ENCODE measurements at regions not wholly inside any gene's neighbourhood (a gene's known extent, or its start where the extent isn't known, plus 50 kb on each side); places are given as distances from the start of the nearest gene placed in this dataset.
"Not testable (repeated sequence)": the region's sequence is repeated elsewhere in the genome, so short reads cannot be mapped to it uniquely, and the experiment has no call there.

DNA sequence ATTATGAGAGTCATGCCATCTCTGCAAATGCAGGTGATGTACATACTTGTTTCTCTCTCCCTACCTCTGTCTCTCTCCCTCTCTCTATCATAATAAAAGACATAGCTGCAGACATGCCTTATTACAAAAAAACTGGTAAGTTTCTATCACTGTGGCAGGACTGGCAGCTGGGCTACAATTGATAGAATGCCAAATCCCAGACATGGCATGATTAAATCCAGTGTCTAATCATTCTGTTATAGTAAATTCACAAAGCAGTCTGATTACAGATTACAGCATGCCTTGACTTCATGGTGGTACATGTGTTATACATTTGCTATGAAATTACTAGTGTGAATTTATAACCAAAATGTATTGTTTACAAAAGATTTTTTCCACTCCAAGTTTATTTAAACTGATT is 854.7 kb downstream of the TMTC2 start:
- no peak overlapping the region for H3K4me3 Mint-ChIP-seq
- H3K9me3 Mint-ChIP-seq (ENCODE audit: insufficient read depth), result peaks cover under 1% of the 10 kb centered on the region
- H3K27ac Mint-ChIP-seq, result no peak overlapping the region
- POLR2A ChIA-PET, result no interaction called here
- no peaks in the 10 kb centered on the region for H3K27me3 Mint-ChIP-seq (ENCODE audit: low read depth)
- no peaks in the 10 kb centered on the region for H3K36me3 Mint-ChIP-seq (ENCODE audit: low read depth)
- CTCF ChIA-PET, result no interaction called here
- ATAC-seq, result no peak
- H3K4me1 Mint-ChIP-seq (ENCODE audit: low read depth), result no peaks in the 10 kb centered on the region
- DNase-seq, result no peak

DNA sequence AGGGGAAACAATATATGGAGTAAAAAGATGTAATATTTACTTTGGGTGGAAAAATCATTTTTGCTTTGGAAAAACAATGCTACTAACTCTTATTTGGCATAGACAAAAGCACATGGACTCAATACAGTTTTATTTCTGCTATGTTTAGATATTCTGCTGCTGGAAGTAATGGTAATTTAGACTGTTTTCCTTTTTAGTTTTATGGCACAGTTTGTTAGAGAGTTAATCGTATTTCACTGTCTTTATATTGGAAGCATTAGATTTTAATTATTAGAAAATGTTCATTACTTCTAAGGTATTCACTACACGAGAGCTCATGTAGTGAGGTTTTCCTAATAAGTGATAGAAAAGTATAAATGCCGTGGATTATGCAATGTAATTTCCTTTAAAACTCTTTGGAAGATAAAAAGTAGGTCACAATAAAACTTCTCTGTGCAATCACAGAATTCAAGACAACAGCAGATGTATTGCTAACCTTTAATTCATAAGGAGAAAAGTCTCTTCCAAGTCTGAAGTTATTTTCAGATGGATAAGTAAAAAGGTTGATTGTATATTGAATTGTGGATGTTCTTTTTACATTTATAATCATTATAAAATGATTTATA is 851.8 kb downstream of the TMTC2 start:
- Mint-ChIP-seq H3K9me3 (ENCODE audit: insufficient read depth) (peaks cover 4% of the 10 kb centered on the region), H3K4me1 (ENCODE audit: low read depth) (no peaks in the 10 kb centered on the region), H3K27me3 (ENCODE audit: low read depth) (no peaks in the 10 kb centered on the region), H3K27ac (no peak overlapping the region), H3K36me3 (ENCODE audit: low read depth) (no peaks in the 10 kb centered on the region), H3K4me3 (no peak overlapping the region)
- CTCF ChIA-PET, result no interaction called here
- no peak for DNase-seq
- POLR2A ChIA-PET, result no interaction called here
- no peak for ATAC-seq

- no peaks in the 10 kb centered on the region for H3K36me3 Mint-ChIP-seq (ENCODE audit: low read depth)
- H3K27me3 Mint-ChIP-seq (ENCODE audit: low read depth), result no peaks in the 10 kb centered on the region
- H3K27ac Mint-ChIP-seq, result no peak overlapping the region
- DNase-seq, result no peak
- POLR2A ChIA-PET, result no interaction called here
- CTCF ChIA-PET, result no interaction called here
- no peak for ATAC-seq
- H3K4me1 Mint-ChIP-seq (ENCODE audit: low read depth), result no peaks in the 10 kb centered on the region
- H3K4me3 Mint-ChIP-seq, result no peak overlapping the region
- peaks cover 4% of the 10 kb centered on the region for H3K9me3 Mint-ChIP-seq (ENCODE audit: insufficient read depth)
Observed at GRCh38 chr12:83537428-83538053, 850.8 kb downstream of the TMTC2 start.

DNA sequence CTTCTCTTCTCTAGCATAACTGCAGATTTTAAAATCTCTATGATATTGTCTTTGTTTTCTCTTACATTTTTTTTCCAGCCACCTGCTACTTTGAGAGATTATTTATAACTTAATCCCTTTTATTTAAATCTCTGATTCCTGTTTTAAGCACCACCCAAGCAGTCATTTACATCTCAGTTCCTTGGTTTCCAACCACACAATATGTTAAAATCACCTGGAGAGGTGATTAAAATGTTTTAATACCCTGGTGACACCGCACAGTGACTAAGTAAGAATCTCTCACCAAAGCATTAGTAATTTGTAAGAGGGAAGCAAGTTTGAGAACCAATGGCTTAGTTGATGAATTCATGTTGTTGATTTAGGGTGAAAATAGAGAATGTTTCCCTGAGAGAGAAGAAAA is 849.8 kb downstream of the TMTC2 start:
- Mint-ChIP-seq H3K4me1 (ENCODE audit: low read depth) (no peaks in the 10 kb centered on the region), H3K9me3 (ENCODE audit: insufficient read depth) (peaks cover 4% of the 10 kb centered on the region), H3K36me3 (ENCODE audit: low read depth) (no peaks in the 10 kb centered on the region), H3K27ac (no peak overlapping the region), H3K27me3 (ENCODE audit: low read depth) (no peaks in the 10 kb centered on the region), H3K4me3 (no peak overlapping the region)
- ChIA-PET CTCF (no interaction called here), POLR2A (no interaction called here)
- ATAC-seq (no peak), DNase-seq (no peak)

- no peak for ATAC-seq
- ChIA-PET CTCF (no interaction called here), POLR2A (no interaction called here)
- DNase-seq, result no peak
- Mint-ChIP-seq H3K4me3 (no peak overlapping the region), H3K4me1 (ENCODE audit: low read depth) (no peaks in the 10 kb centered on the region), H3K9me3 (ENCODE audit: insufficient read depth) (no peaks in the 10 kb centered on the region), H3K27ac (no peak overlapping the region), H3K27me3 (ENCODE audit: low read depth) (no peaks in the 10 kb centered on the region), H3K36me3 (ENCODE audit: low read depth) (no peaks in the 10 kb centered on the region)
Observed at GRCh38 chr12:83528571-83528970, 841.9 kb downstream of the TMTC2 start.

- no peaks in the 10 kb centered on the region for H3K9me3 Mint-ChIP-seq (ENCODE audit: insufficient read depth)
- H3K4me3 Mint-ChIP-seq, result no peak overlapping the region
- no peaks in the 10 kb centered on the region for H3K4me1 Mint-ChIP-seq (ENCODE audit: low read depth)
- H3K27ac Mint-ChIP-seq, result no peak overlapping the region
- ChIA-PET POLR2A (no interaction called here), CTCF (no interaction called here)
- no peaks in the 10 kb centered on the region for H3K27me3 Mint-ChIP-seq (ENCODE audit: low read depth)
- H3K36me3 Mint-ChIP-seq (ENCODE audit: low read depth), result no peaks in the 10 kb centered on the region
- DNase-seq (no peak), ATAC-seq (no peak)
Observed at GRCh38 chr12:83527810-83528209, 841.1 kb downstream of the TMTC2 start.

DNA sequence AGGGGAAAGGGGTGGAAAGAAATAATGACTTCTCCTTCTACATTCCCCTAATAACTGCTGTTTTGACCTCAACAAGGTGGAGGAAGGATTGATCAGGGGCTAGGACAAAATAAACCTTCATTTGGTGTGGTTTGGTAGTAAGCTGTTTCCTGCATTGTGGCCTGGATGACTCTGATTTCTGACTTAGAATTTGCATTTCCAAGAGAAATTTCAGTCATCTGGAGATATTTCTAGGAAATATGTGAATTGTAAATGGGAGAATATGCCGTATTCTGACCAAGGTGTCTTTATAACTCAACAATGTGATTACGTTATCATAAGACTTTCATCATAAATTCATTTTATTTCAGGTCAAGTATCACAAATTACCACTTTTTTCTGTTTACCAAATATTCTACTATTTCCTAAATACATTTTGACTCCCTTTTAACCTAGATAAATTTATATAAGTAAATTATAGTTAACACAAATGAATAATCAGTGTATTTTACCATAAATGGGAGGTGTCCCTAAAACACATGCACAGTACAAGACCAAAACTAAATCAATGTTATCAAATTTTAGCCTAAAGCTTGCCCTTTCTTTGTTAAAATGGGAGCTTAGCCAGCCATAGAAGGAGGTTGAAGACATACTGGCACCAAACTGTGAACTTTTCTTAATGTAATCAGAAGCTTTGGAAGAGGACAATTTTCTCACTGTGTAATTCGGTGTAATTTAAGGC is 828.8 kb downstream of the TMTC2 start:
- DNase-seq (no peak), ATAC-seq (no peak)
- no peak overlapping the region for H3K27ac Mint-ChIP-seq
- H3K4me1 Mint-ChIP-seq (ENCODE audit: low read depth), result no peaks in the 10 kb centered on the region
- POLR2A ChIA-PET, result no interaction called here
- no peak overlapping the region for H3K4me3 Mint-ChIP-seq
- no peaks in the 10 kb centered on the region for H3K27me3 Mint-ChIP-seq (ENCODE audit: low read depth)
- H3K9me3 Mint-ChIP-seq (ENCODE audit: insufficient read depth), result no peaks in the 10 kb centered on the region
- CTCF ChIA-PET, result no interaction called here
- no peaks in the 10 kb centered on the region for H3K36me3 Mint-ChIP-seq (ENCODE audit: low read depth)

GRCh38 chr12:83514372-83514771 is 827.7 kb downstream of the TMTC2 start:
- Mint-ChIP-seq H3K4me1 (ENCODE audit: low read depth) (no peaks in the 10 kb centered on the region), H3K27me3 (ENCODE audit: low read depth) (no peaks in the 10 kb centered on the region), H3K27ac (no peak overlapping the region), H3K4me3 (no peak overlapping the region), H3K36me3 (ENCODE audit: low read depth) (no peaks in the 10 kb centered on the region), H3K9me3 (ENCODE audit: insufficient read depth) (no peaks in the 10 kb centered on the region)
- ATAC-seq, result no peak
- DNase-seq, result no peak
- POLR2A ChIA-PET, result no interaction called here
- CTCF ChIA-PET, result no interaction called here

- H3K36me3 Mint-ChIP-seq (ENCODE audit: low read depth), result no peaks in the 10 kb centered on the region
- no peaks in the 10 kb centered on the region for H3K27me3 Mint-ChIP-seq (ENCODE audit: low read depth)
- H3K4me1 Mint-ChIP-seq (ENCODE audit: low read depth), result no peaks in the 10 kb centered on the region
- CTCF ChIA-PET, result no interaction called here
- DNase-seq, result no peak
- POLR2A ChIA-PET, result no interaction called here
- ATAC-seq, result no peak
- no peak overlapping the region for H3K27ac Mint-ChIP-seq
- H3K9me3 Mint-ChIP-seq (ENCODE audit: insufficient read depth), result no peaks in the 10 kb centered on the region
- H3K4me3 Mint-ChIP-seq, result no peak overlapping the region
Observed at GRCh38 chr12:83506841-83507240, 820.1 kb downstream of the TMTC2 start.

- Mint-ChIP-seq H3K27ac (no peak overlapping the region), H3K4me1 (ENCODE audit: low read depth) (no peaks in the 10 kb centered on the region), H3K36me3 (ENCODE audit: low read depth) (no peaks in the 10 kb centered on the region), H3K27me3 (ENCODE audit: low read depth) (no peaks in the 10 kb centered on the region), H3K9me3 (ENCODE audit: insufficient read depth) (no peaks in the 10 kb centered on the region), H3K4me3 (no peak overlapping the region)
- ATAC-seq, result no peak
- CTCF ChIA-PET, result no interaction called here
- POLR2A ChIA-PET, result no interaction called here
- no peak for DNase-seq
Observed at GRCh38 chr12:83505586-83505985, 818.9 kb downstream of the TMTC2 start.

DNA sequence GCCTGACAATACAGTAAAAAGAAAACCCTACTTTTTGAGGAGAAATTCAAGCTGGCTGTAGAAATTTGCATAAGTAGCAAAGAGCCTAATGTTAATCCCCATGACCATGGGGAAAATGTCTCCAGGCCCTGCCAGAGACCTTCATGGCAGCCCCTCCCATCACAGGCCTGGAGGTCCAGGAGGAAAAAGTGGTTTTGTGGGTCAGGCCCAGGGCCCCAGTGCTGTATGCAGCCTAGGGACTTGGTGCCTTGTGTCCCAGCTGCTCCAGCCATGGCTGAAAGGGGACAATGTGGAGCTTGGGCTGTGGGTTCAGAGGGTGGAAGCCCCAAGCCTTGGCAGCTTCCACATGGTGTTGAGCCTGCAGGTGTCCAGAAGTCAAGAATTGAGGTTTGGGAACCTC is 813.2 kb downstream of the TMTC2 start:
- CTCF ChIA-PET; H3K27ac Mint-ChIP-seq; H3K27me3 Mint-ChIP-seq (ENCODE audit: low read depth); POLR2A ChIA-PET; ATAC-seq; DNase-seq; H3K4me3 Mint-ChIP-seq; H3K9me3 Mint-ChIP-seq (ENCODE audit: insufficient read depth); H3K36me3 Mint-ChIP-seq (ENCODE audit: low read depth); H3K4me1 Mint-ChIP-seq (ENCODE audit: low read depth): not testable (repeated sequence)

DNA sequence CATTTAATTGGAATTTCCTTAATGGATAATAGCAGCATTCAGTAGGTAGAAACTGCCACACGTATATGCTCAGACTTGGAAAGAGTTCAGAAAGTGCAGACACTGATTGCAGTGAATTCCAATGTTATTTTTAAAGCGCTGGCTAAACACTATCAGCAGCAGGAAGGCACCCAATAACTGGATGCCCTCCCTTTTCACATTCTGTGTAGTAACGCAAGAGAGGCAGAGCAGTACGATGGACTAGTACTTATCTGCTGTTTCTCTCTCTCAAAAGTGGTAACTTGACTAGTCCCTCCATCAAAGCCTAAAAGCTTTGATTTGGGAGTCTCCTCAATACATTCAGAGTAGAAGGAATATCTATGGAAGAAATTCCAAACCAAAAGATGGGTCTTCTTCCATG is 791.0 kb downstream of the TMTC2 start:
- DNase-seq (no peak), ATAC-seq (no peak)
- Mint-ChIP-seq H3K36me3 (ENCODE audit: low read depth) (no peaks in the 10 kb centered on the region), H3K9me3 (ENCODE audit: insufficient read depth) (peaks cover 4% of the 10 kb centered on the region), H3K4me1 (ENCODE audit: low read depth) (no peaks in the 10 kb centered on the region), H3K4me3 (no peak overlapping the region), H3K27ac (no peak overlapping the region), H3K27me3 (ENCODE audit: low read depth) (no peaks in the 10 kb centered on the region)
- CTCF ChIA-PET, result no interaction called here
- POLR2A ChIA-PET, result no interaction called here
